CD14-positive monocyte (primary cell): ENCODE measurements at regions not wholly inside any gene's neighbourhood (a gene's known extent, or its start where the extent isn't known, plus 50 kb on each side); places are given as distances from the start of the nearest gene placed in this dataset.

ENCODE experiments used
- DNase-seq, 3 donors: peaks; one replicate each; pipeline ENCODE4 v3.0.0-alpha.2; 2011 to 2022
- H2AFZ ChIP-seq: 2 replicates; pipeline ENCODE4 v1.6.0; 2012; ENCODE audit warnings: mild to moderate bottlenecking, low read depth, low read length, inconsistent platforms; ENCODE audit not compliant: insufficient read depth, poor library complexity, severe bottlenecking
- H3K27ac ChIP-seq, 2 donors: 1 replicate in 1 of 2; 2 replicates in 1 of 2; pipeline ENCODE4 v1.5.1; 2012 to 2013; ENCODE audit warnings: low read length in 2 of 2, control low read depth in 1 of 2, inconsistent platforms in 1 of 2, low read depth in 1 of 2, mild to moderate bottlenecking in 1 of 2
- H3K27me3 ChIP-seq, 2 donors: one replicate each; pipeline versions ENCODE4 v1.6.0 to v1.6.1; 2011 to 2013; ENCODE audit warnings: low read length in 2 of 2; ENCODE audit not compliant: control insufficient read depth in 2 of 2, insufficient read depth in 2 of 2
- H3K36me3 ChIP-seq, 2 donors: replicated peaks in 1 of 2; 1 replicate in 1 of 2; 2 replicates in 1 of 2; pipeline versions ENCODE4 v1.5.1 to v1.6.1; 2012 to 2013; ENCODE audit warnings: low read length in 2 of 2, control low read depth in 1 of 2, inconsistent platforms in 1 of 2, mild to moderate bottlenecking in 1 of 2; ENCODE audit not compliant: insufficient read depth in 2 of 2, control insufficient read depth in 1 of 2
- H3K4me1 ChIP-seq, 2 donors: 1 replicate in 1 of 2; 2 replicates in 1 of 2; pipeline versions ENCODE4 v1.5.1 to v1.6.1; 2012 to 2013; ENCODE audit warnings: low read length in 2 of 2, control low read depth in 1 of 2, inconsistent platforms in 1 of 2, mild to moderate bottlenecking in 1 of 2, moderate library complexity in 1 of 2; ENCODE audit not compliant: insufficient read depth in 2 of 2, control insufficient read depth in 1 of 2
- H3K4me2 ChIP-seq: replicated peaks from 2 replicates; pipeline ENCODE3; 2012; ENCODE audit warnings: low read length, moderate library complexity, mild to moderate bottlenecking; ENCODE audit not compliant: poor library complexity, severe bottlenecking; ENCODE audit errors: extremely low read depth
- H3K4me3 ChIP-seq, 3 experiments: fragments of 200-600 bp in 1 of 3; sonication (generic) in 1 of 3; replicated peaks in 1 of 3; 1 replicate in 2 of 3; 2 replicates in 1 of 3; pipeline ENCODE4 v1.5.1; 2011 to 2013; ENCODE audit warnings: low read length in 3 of 3, mild to moderate bottlenecking in 3 of 3, control low read depth in 2 of 3, low read depth in 2 of 3, inconsistent platforms in 1 of 3, moderate library complexity in 1 of 3
- H3K79me2 ChIP-seq: 2 replicates; pipeline ENCODE4 v1.6.0; 2012; ENCODE audit warnings: mild to moderate bottlenecking, control low read depth, inconsistent platforms, low read length, moderate library complexity; ENCODE audit not compliant: insufficient read depth
- H3K9ac ChIP-seq: 2 replicates; pipeline ENCODE4 v1.6.0; 2017; ENCODE audit warnings: low read length, mild to moderate bottlenecking; ENCODE audit not compliant: insufficient read depth, poor library complexity, severe bottlenecking
- H3K9me3 ChIP-seq, 2 donors: replicated peaks in 1 of 2; 1 replicate in 1 of 2; 2 replicates in 1 of 2; pipeline versions ENCODE4 v1.5.1 to v1.6.1; 2012 to 2013; ENCODE audit warnings: low read length in 2 of 2, control low read depth in 1 of 2; ENCODE audit not compliant: control insufficient read depth in 1 of 2, insufficient read depth in 1 of 2
- H4K20me1 ChIP-seq: 2 replicates; pipeline ENCODE4 v1.6.0; 2012; ENCODE audit warnings: mild to moderate bottlenecking, low read length, control low read depth, moderate library complexity; ENCODE audit not compliant: insufficient read depth
- H3K27ac Mint-ChIP-seq, 7 donors: one replicate each; pipeline ENCODE4 v1.8.0; 2020; ENCODE audit warnings: mild to moderate bottlenecking in 7 of 7, mixed read lengths in 7 of 7, moderate library complexity in 6 of 7, inconsistent platforms in 2 of 7
- H3K27me3 Mint-ChIP-seq, 3 donors: one replicate each; pipeline ENCODE4 v1.8.0; 2021 to 2022; ENCODE audit warnings: low read depth in 3 of 3, mild to moderate bottlenecking in 3 of 3, mixed read lengths in 3 of 3, moderate library complexity in 3 of 3, inconsistent platforms in 1 of 3
- H3K36me3 Mint-ChIP-seq, 2 donors: one replicate each; pipeline ENCODE4 v1.8.0; 2020; ENCODE audit warnings: mixed read lengths in 2 of 2, inconsistent platforms in 1 of 2, mild to moderate bottlenecking in 1 of 2
- H3K4me1 Mint-ChIP-seq: one replicate; pipeline ENCODE4 v1.8.0; 2020; ENCODE audit warnings: mild to moderate bottlenecking, mixed read lengths
- H3K4me3 Mint-ChIP-seq, 2 donors: one replicate each; pipeline ENCODE4 v1.8.0; 2020; ENCODE audit warnings: mild to moderate bottlenecking in 2 of 2, mixed read lengths in 2 of 2, moderate library complexity in 1 of 2
- H3K9me3 Mint-ChIP-seq, 7 donors: one replicate each; pipeline ENCODE4 v1.8.0; 2020 to 2022; ENCODE audit warnings: mixed read lengths in 7 of 7, mild to moderate bottlenecking in 6 of 7, moderate library complexity in 6 of 7, inconsistent platforms in 2 of 7
- CTCF ChIP-seq: fragments of 200-600 bp; IDR thresholded peaks from one replicate; pipeline ENCODE4 v1.8.0; 2022; ENCODE audit warnings: antibody characterized with exemption, mild to moderate bottlenecking
- WGBS: methylation state at CpG from one replicate; pipeline ENCODE4 v1.1.5; 2013; ENCODE audit warnings: missing lambda C conversion rate; ENCODE audit not compliant: insufficient coverage; 5-methylcytosine and 5-hydroxymethylcytosine counted together
- intact Hi-C, 2 donors: fragments of 100-400 bp; cut with micrococcal nuclease; formaldehyde crosslinking; loops; one replicate each; pipeline versions ENCODE4 v1.15.0 to v1.15.1; 2023

- DNase-seq: no peak
- H3K27ac Mint-ChIP-seq: no peak overlapping the region
- no peaks in the 10 kb centered on the region for H3K27me3 Mint-ChIP-seq
- Histone ChIP-seq H3K9ac (no peak overlapping the region), H3K4me2 (no peak overlapping the region), H3K4me3 (no peak overlapping the region), H3K27me3 (no peaks in the 10 kb centered on the region), H3K4me1 (no peaks in the 10 kb centered on the region), H3K79me2 (no peaks in the 10 kb centered on the region), H3K36me3 (no peaks in the 10 kb centered on the region), H2AFZ (no peak overlapping the region), H4K20me1 (no peaks in the 10 kb centered on the region), H3K9me3 (peaks cover under 1 to 6% of the 10 kb centered on the region in 2 donors), H3K27ac (no peak overlapping the region)
- no peaks in the 10 kb centered on the region for H3K4me1 Mint-ChIP-seq
- intact Hi-C loops: no loop called here
- H3K4me3 Mint-ChIP-seq: no peak overlapping the region
- WGBS: 100% methylated on average over 2 of the region's 4 CpGs
- no peak for TF ChIP-seq CTCF
- peaks cover 0 to 5% (median 1%) of the 10 kb centered on the region in 7 donors for H3K9me3 Mint-ChIP-seq
- H3K36me3 Mint-ChIP-seq: no peaks in the 10 kb centered on the region
Measured at GRCh38 chr9:23464275-23464674, 361.8 kb downstream of the ELAVL2 start.

DNA sequence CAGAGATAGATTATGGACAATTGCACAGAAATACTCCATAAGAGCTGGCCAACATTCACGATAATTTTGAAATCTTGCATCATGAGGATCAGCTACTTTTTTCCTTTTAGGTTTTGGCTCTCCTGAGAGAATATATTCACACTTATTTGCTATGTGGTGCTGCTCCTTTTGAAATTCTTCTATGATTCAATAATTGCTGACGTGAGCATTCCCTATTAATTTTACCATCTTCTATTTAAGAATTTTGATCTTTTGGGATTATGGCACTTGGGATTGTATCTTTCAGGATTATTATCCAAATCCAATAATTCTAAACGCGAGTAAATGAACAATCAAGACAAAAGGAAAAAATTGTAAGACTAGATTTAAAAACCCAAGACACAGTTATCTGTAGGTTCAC, 358.8 kb downstream of the ELAVL2 start:
- no peak overlapping the region for H3K27ac Mint-ChIP-seq
- no peak overlapping the region for H3K4me3 Mint-ChIP-seq
- H3K36me3 Mint-ChIP-seq: no peaks in the 10 kb centered on the region
- no peaks in the 10 kb centered on the region for H3K27me3 Mint-ChIP-seq
- Histone ChIP-seq H3K9me3 (peaks cover 4 to 6% of the 10 kb centered on the region in 2 donors), H3K27me3 (no peaks in the 10 kb centered on the region), H3K4me3 (no peak overlapping the region), H3K36me3 (no peaks in the 10 kb centered on the region), H4K20me1 (no peaks in the 10 kb centered on the region), H3K4me2 (no peak overlapping the region), H3K79me2 (no peaks in the 10 kb centered on the region), H3K27ac (no peak overlapping the region), H3K9ac (no peak overlapping the region), H2AFZ (no peak overlapping the region), H3K4me1 (no peaks in the 10 kb centered on the region)
- no peak for DNase-seq
- intact Hi-C loops: no loop called here
- H3K4me1 Mint-ChIP-seq: no peaks in the 10 kb centered on the region
- peaks cover 0 to 6% (median 2%) of the 10 kb centered on the region in 7 donors for H3K9me3 Mint-ChIP-seq
- no CpG with 5 or more reads among the region's 4 CpGs for WGBS
- no peak for TF ChIP-seq CTCF
